ENCODE measurements at regions not wholly inside any gene's neighbourhood (a gene's known extent, or its start where the extent isn't known, plus 50 kb on each side); places are given as distances from the start of the nearest gene placed in this dataset.

GRCh38 chr5:13217636-13218035, 726.9 kb downstream of the DNAH5 start:
- no peaks in the 10 kb centered on the region for H3K9me3 Mint-ChIP-seq
- H3K27ac Mint-ChIP-seq, result no peak overlapping the region
- H3K36me3 ChIP-seq, result no peaks in the 10 kb centered on the region
- TF ChIP-seq CTCF (IDR thresholded peaks at IDR 0.05) (no peak), EZH2 (IDR thresholded peaks at IDR 0.05) (no peak), EZH2phosphoT487 (IDR thresholded peaks at IDR 0.05) (no peak)
- no peak overlapping the region for H3K4me2 ChIP-seq
- H3K36me3 Mint-ChIP-seq, result no peaks in the 10 kb centered on the region
- H3K4me1 Mint-ChIP-seq, result no peaks in the 10 kb centered on the region
- H3K27ac ChIP-seq, result no peak overlapping the region
- no peaks in the 10 kb centered on the region for H3K9me3 ChIP-seq (ENCODE audit: low read depth)
- no peak for DNase-seq (ENCODE audit: low spot score)
- no peaks in the 10 kb centered on the region for H3K4me1 ChIP-seq
- no peak overlapping the region for H2AFZ ChIP-seq (replicated peaks)
- no peak overlapping the region for H3K4me3 Mint-ChIP-seq
- no peaks in the 10 kb centered on the region for H3K27me3 ChIP-seq
- H4K20me1 ChIP-seq (ENCODE audit: low read depth), result no peaks in the 10 kb centered on the region
- no peaks in the 10 kb centered on the region for H3K27me3 Mint-ChIP-seq (ENCODE audit: insufficient read depth, low read depth)
- no peaks in the 10 kb centered on the region for H3F3A ChIP-seq (ENCODE audit: low read depth)
- H3K79me2 ChIP-seq (ENCODE audit: low read depth), result no peaks in the 10 kb centered on the region
- H3K9ac ChIP-seq, result no peak overlapping the region
- no peak overlapping the region for H3K4me3 ChIP-seq

GRCh38 chr5:13215806-13216205, 728.7 kb downstream of the DNAH5 start:
- no peaks in the 10 kb centered on the region for H4K20me1 ChIP-seq (ENCODE audit: low read depth)
- H3K4me1 ChIP-seq, result no peaks in the 10 kb centered on the region
- no peaks in the 10 kb centered on the region for H3K9me3 ChIP-seq (ENCODE audit: low read depth)
- H3F3A ChIP-seq (ENCODE audit: low read depth), result no peaks in the 10 kb centered on the region
- H3K27ac ChIP-seq, result no peak overlapping the region
- Mint-ChIP-seq H3K27ac (no peak overlapping the region), H3K4me3 (no peak overlapping the region), H3K36me3 (no peaks in the 10 kb centered on the region), H3K4me1 (no peaks in the 10 kb centered on the region), H3K27me3 (ENCODE audit: insufficient read depth, low read depth) (no peaks in the 10 kb centered on the region), H3K9me3 (no peaks in the 10 kb centered on the region)
- H3K79me2 ChIP-seq (ENCODE audit: low read depth), result no peaks in the 10 kb centered on the region
- no peaks in the 10 kb centered on the region for H3K27me3 ChIP-seq
- no peak overlapping the region for H3K4me2 ChIP-seq
- H3K4me3 ChIP-seq, result no peak overlapping the region
- H3K9ac ChIP-seq, result no peak overlapping the region
- no peak overlapping the region for H2AFZ ChIP-seq (replicated peaks)
- no peaks in the 10 kb centered on the region for H3K36me3 ChIP-seq
- TF ChIP-seq CTCF (IDR thresholded peaks at IDR 0.05) (no peak), EZH2 (IDR thresholded peaks at IDR 0.05) (no peak), EZH2phosphoT487 (IDR thresholded peaks at IDR 0.05) (no peak)
- no peak for DNase-seq (ENCODE audit: low spot score)

- H3K36me3 Mint-ChIP-seq, result no peaks in the 10 kb centered on the region
- no peak for DNase-seq (ENCODE audit: low spot score)
Observed at GRCh38 chr5:13215370-13215769, 729.1 kb downstream of the DNAH5 start.

More at GRCh38 chr5:13215370-13215769, 729.1 kb downstream of the DNAH5 start:
- Mint-ChIP-seq H3K4me3 (no peak overlapping the region), H3K4me1 (no peaks in the 10 kb centered on the region), H3K9me3 (no peaks in the 10 kb centered on the region), H3K27me3 (ENCODE audit: insufficient read depth, low read depth) (no peaks in the 10 kb centered on the region), H3K27ac (no peak overlapping the region)
- Histone ChIP-seq H3K27me3 (no peaks in the 10 kb centered on the region), H3K79me2 (ENCODE audit: low read depth) (no peaks in the 10 kb centered on the region), H3K4me3 (no peak overlapping the region), H3K4me1 (no peaks in the 10 kb centered on the region), H4K20me1 (ENCODE audit: low read depth) (no peaks in the 10 kb centered on the region), H3F3A (ENCODE audit: low read depth) (no peaks in the 10 kb centered on the region), H3K4me2 (no peak overlapping the region), H3K9me3 (ENCODE audit: low read depth) (no peaks in the 10 kb centered on the region), H3K9ac (no peak overlapping the region), H2AFZ (replicated peaks) (no peak overlapping the region), H3K36me3 (no peaks in the 10 kb centered on the region), H3K27ac (no peak overlapping the region)
- TF ChIP-seq CTCF (IDR thresholded peaks at IDR 0.05) (no peak), EZH2phosphoT487 (IDR thresholded peaks at IDR 0.05) (no peak), EZH2 (IDR thresholded peaks at IDR 0.05) (no peak)
